ENCODE measurements at regions not wholly inside any gene's neighbourhood (a gene's known extent, or its start where the extent isn't known, plus 50 kb on each side); places are given as distances from the start of the nearest gene placed in this dataset.

GRCh38 chr4:159983082-159983481 is 880.2 kb downstream of the RAPGEF2 start:
- no peak for TF ChIP-seq CTCF (IDR thresholded peaks at IDR 0.05)
- no peak for TF ChIP-seq POLR2AphosphoS5 (IDR thresholded peaks at IDR 0.05; ENCODE audit: low read depth, low read length)
- TF ChIP-seq REST (IDR thresholded peaks at IDR 0.05; ENCODE audit: insufficient read depth in 1 of 2, low read depth in 2 of 2, low read length in 1 of 2): no peak

Measured in Panc1 (cell line).